CD4-positive, alpha-beta T cell (primary cell): ENCODE measurements at regions not wholly inside any gene's neighbourhood (a gene's known extent, or its start where the extent isn't known, plus 50 kb on each side); places are given as distances from the start of the nearest gene placed in this dataset.

Experiments used
- ATAC-seq: fragments of 200-7000 bp; cut with Tn5 transposase; one replicate; pipeline ENCODE4 v1.10.0; 2022; ENCODE audit warnings: mild to moderate bottlenecking; ENCODE audit not compliant: poor library complexity
- CTCF ChIA-PET: fragments of 350-600 bp; sonication (Branson Sonifier 250); formaldehyde crosslinking; loops from one replicate; lab custom pipeline; 2021; ENCODE audit warnings: antibody characterized with exemption, inconsistent platforms; lab: Charles Lee
- POLR2A ChIA-PET: fragments of 350-600 bp; sonication (Branson Sonifier 250); formaldehyde crosslinking; loops from one replicate; lab custom pipeline; 2021; ENCODE audit warnings: antibody characterized with exemption, inconsistent platforms; lab: Charles Lee
- DNase-seq, 14 experiments: peaks; one replicate each; pipeline ENCODE4 v3.0.0-alpha.2; 2013 to 2020; ENCODE audit warnings: mixed read lengths in 2 of 14
- H3K27ac ChIP-seq, 2 donors: one replicate each; pipeline versions ENCODE4 v1.5.1 to v1.7.0; 2013; ENCODE audit warnings: low read length in 2 of 2, low read depth in 1 of 2, mild to moderate bottlenecking in 1 of 2
- H3K27me3 ChIP-seq, 2 experiments: 1 replicate in 1 of 2; 2 replicates in 1 of 2; pipeline versions ENCODE4 v1.6.1 to v1.7.0; 2013; ENCODE audit warnings: low read length in 2 of 2, control low read depth in 1 of 2, mild to moderate bottlenecking in 1 of 2, moderate library complexity in 1 of 2; ENCODE audit not compliant: insufficient read depth in 2 of 2, control insufficient read depth in 1 of 2
- H3K36me3 ChIP-seq: one replicate; pipeline ENCODE4 v1.6.1; 2013; ENCODE audit warnings: low read length, control low read depth; ENCODE audit not compliant: insufficient read depth
- H3K4me1 ChIP-seq: one replicate; pipeline ENCODE4 v1.6.1; 2013; ENCODE audit warnings: low read length, control low read depth; ENCODE audit not compliant: insufficient read depth
- H3K4me3 ChIP-seq: one replicate; pipeline ENCODE4 v1.5.1; 2013; ENCODE audit warnings: mild to moderate bottlenecking, low read length, moderate library complexity
- H3K9me3 ChIP-seq, 2 experiments: 1 replicate in 1 of 2; 2 replicates in 1 of 2; pipeline versions ENCODE4 v1.6.1 to v1.7.0; 2013; ENCODE audit warnings: low read length in 2 of 2, mild to moderate bottlenecking in 2 of 2, control low read depth in 1 of 2, moderate library complexity in 1 of 2; ENCODE audit not compliant: control insufficient read depth in 1 of 2, insufficient read depth in 1 of 2
- H3K27ac Mint-ChIP-seq: one replicate; pipeline ENCODE4 v1.8.0; 2020; ENCODE audit warnings: mixed read lengths
- H3K27me3 Mint-ChIP-seq: one replicate; pipeline ENCODE4 v1.8.0; 2021; ENCODE audit warnings: mixed read lengths
- H3K36me3 Mint-ChIP-seq: one replicate; pipeline ENCODE4 v1.8.0; 2021; ENCODE audit warnings: low read depth, mixed read lengths
- H3K4me1 Mint-ChIP-seq: one replicate; pipeline ENCODE4 v1.8.0; 2021; ENCODE audit warnings: low read depth, mixed read lengths
- H3K4me3 Mint-ChIP-seq: one replicate; pipeline ENCODE4 v1.8.0; 2020; ENCODE audit warnings: mild to moderate bottlenecking, mixed read lengths
- H3K9me3 Mint-ChIP-seq: one replicate; pipeline ENCODE4 v1.8.0; 2020; ENCODE audit warnings: mixed read lengths
- intact Hi-C, 2 experiments: fragments of 100-400 bp; cut with DNase I in 1 of 2; cut with micrococcal nuclease in 1 of 2; formaldehyde crosslinking; loops; one replicate each; pipeline versions ENCODE4 v1.15.1 to v1.9.0; 2023 to 2025; cut with DNase I, micrococcal nuclease
- TF ChIP-seq, protein P1 (sequence below): fragments of 200-600 bp; IDR thresholded peaks from one replicate; pipeline ENCODE4 v1.8.0; 2022; ENCODE audit warnings: antibody characterized with exemption, mild to moderate bottlenecking

- H3K4me1 Mint-ChIP-seq, result peaks cover 33% of the 10 kb centered on the region
- CTCF ChIA-PET, result no interaction called here
- TF ChIP-seq, protein P1, sequence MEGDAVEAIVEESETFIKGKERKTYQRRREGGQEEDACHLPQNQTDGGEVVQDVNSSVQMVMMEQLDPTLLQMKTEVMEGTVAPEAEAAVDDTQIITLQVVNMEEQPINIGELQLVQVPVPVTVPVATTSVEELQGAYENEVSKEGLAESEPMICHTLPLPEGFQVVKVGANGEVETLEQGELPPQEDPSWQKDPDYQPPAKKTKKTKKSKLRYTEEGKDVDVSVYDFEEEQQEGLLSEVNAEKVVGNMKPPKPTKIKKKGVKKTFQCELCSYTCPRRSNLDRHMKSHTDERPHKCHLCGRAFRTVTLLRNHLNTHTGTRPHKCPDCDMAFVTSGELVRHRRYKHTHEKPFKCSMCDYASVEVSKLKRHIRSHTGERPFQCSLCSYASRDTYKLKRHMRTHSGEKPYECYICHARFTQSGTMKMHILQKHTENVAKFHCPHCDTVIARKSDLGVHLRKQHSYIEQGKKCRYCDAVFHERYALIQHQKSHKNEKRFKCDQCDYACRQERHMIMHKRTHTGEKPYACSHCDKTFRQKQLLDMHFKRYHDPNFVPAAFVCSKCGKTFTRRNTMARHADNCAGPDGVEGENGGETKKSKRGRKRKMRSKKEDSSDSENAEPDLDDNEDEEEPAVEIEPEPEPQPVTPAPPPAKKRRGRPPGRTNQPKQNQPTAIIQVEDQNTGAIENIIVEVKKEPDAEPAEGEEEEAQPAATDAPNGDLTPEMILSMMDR, result no peak
- DNase-seq, result no peak
- Histone ChIP-seq H3K27ac (no peak overlapping the region), H3K36me3 (no peaks in the 10 kb centered on the region), H3K4me3 (no peak overlapping the region), H3K9me3 (no peaks in the 10 kb centered on the region), H3K4me1 (peaks cover 12% of the 10 kb centered on the region), H3K27me3 (no peaks in the 10 kb centered on the region)
- H3K36me3 Mint-ChIP-seq, result no peaks in the 10 kb centered on the region
- no peak for ATAC-seq
- H3K27ac Mint-ChIP-seq, result no peak overlapping the region
- intact Hi-C loops, result no loop called here
- H3K4me3 Mint-ChIP-seq, result no peak overlapping the region
- H3K9me3 Mint-ChIP-seq, result no peaks in the 10 kb centered on the region
- POLR2A ChIA-PET, result no interaction called here
- no peaks in the 10 kb centered on the region for H3K27me3 Mint-ChIP-seq
Measured at GRCh38 chr1:110728388-110729001, 53.8 kb upstream of the KCNA3 start.

DNA sequence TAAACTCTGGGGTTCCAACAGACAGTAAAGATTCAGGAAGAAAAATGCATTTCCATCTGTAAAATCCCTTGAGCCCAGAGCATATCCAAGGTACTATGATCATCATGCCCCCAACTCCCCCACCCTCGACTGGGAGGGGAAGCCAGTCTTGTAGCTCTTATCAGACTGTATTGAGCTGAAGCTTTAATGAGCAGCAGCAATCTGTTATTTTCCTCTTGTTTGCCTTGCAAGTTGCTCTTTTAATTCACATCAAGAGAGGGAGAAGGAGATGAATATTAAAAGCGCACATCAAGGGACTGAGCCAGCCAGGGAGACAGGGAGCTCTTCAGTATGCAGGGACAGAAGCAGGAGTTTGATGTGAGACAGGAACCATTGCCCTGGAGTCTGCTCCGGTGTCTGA lies 52.5 kb upstream of the KCNA3 start:
- Histone ChIP-seq H3K4me3 (peak overlapping the region; percentile 17), H3K36me3 (no peaks in the 10 kb centered on the region), H3K9me3 (no peaks in the 10 kb centered on the region), H3K27me3 (no peaks in the 10 kb centered on the region), H3K27ac (peak overlapping the region; percentile 11 to 56), H3K4me1 (peaks cover 12% of the 10 kb centered on the region)
- Mint-ChIP-seq H3K27me3 (no peaks in the 10 kb centered on the region), H3K36me3 (no peaks in the 10 kb centered on the region), H3K27ac (peak overlapping the region; percentile 52), H3K4me1 (peaks cover 33% of the 10 kb centered on the region), H3K9me3 (no peaks in the 10 kb centered on the region), H3K4me3 (peak overlapping the region; percentile 69)
- ChIA-PET POLR2A (interaction anchor here (1.0 to 1.6 kb wide), 6 partner anchors 12 to 237 kb away, joined by 3 to 16 read pairs (median 4); partner anchors contain the start of gene KCNA3), CTCF (interaction anchor here (1.2 kb wide), 1 partner anchor 15 kb away, joined by 3 read pairs; no protein-coding TSS in a partner anchor)
- no peak for ATAC-seq
- TF ChIP-seq, protein P1, result no peak
- intact Hi-C loops, result no loop called here
- no peak for DNase-seq

GRCh38 chr1:110726755-110727154 lies 52.0 kb upstream of the KCNA3 start:
- ATAC-seq, result peak; percentile 63
- Mint-ChIP-seq H3K27ac (peak overlapping the region; percentile 52), H3K27me3 (no peaks in the 10 kb centered on the region), H3K4me1 (peaks cover 33% of the 10 kb centered on the region), H3K36me3 (no peaks in the 10 kb centered on the region), H3K4me3 (peak overlapping the region; percentile 69), H3K9me3 (no peaks in the 10 kb centered on the region)
- no peaks in the 10 kb centered on the region for H3K36me3 ChIP-seq
- ChIA-PET CTCF (interaction anchor here (1.2 kb wide), 1 partner anchor 16 kb away, joined by 3 read pairs; no protein-coding TSS in a partner anchor), POLR2A (interaction anchor here (1.0 to 1.6 kb wide), 6 partner anchors 12 to 237 kb away, joined by 3 to 16 read pairs (median 4); partner anchors contain the start of gene KCNA3)
- peak overlapping the region; percentile 11 to 56 for H3K27ac ChIP-seq
- TF ChIP-seq, protein P1, result no peak
- H3K9me3 ChIP-seq, result no peaks in the 10 kb centered on the region
- intact Hi-C loops, result no loop called here
- H3K4me3 ChIP-seq, result peak overlapping the region; percentile 17
- peak in 3 of 14 experiments; percentile 7 to 58 (median 9) for DNase-seq
- H3K27me3 ChIP-seq, result no peaks in the 10 kb centered on the region
- H3K4me1 ChIP-seq, result peaks cover 12% of the 10 kb centered on the region
